GM21529 (cell line): ENCODE measurements at regions not wholly inside any gene's neighbourhood (a gene's known extent, or its start where the extent isn't known, plus 50 kb on each side); places are given as distances from the start of the nearest gene placed in this dataset.
"Not testable (repeated sequence)": the region's sequence is repeated elsewhere in the genome, so short reads cannot be mapped to it uniquely, and the experiment has no call there.

Source experiments
- ATAC-seq: cut with Tn5 transposase; IDR thresholded peaks from one replicate; pipeline ENCODE4 v1.9.1; 2021; ENCODE audit not compliant: unreplicated experiment

GRCh38 chr5:112026879-112027278 is 269.9 kb upstream of the NREP start:
- not testable (repeated sequence) for ATAC-seq

GRCh38 chr5:112025757-112026156 is 268.8 kb upstream of the NREP start:
- ATAC-seq, result peak; percentile 78

- ATAC-seq, result no peak
Observed at GRCh38 chr5:112024769-112025168, 267.8 kb upstream of the NREP start.

GRCh38 chr5:112024221-112024620 is 267.2 kb upstream of the NREP start:
- no peak for ATAC-seq

GRCh38 chr5:112023766-112024165 is 266.8 kb upstream of the NREP start:
- ATAC-seq, result no peak

GRCh38 chr5:112018846-112019245 is 261.9 kb upstream of the NREP start:
- ATAC-seq, result no peak

GRCh38 chr5:112016980-112017379 is 260.0 kb upstream of the NREP start:
- no peak for ATAC-seq

- ATAC-seq, result no peak
Observed at GRCh38 chr5:112014783-112015395, 257.9 kb upstream of the NREP start.

GRCh38 chr5:112013660-112014059 is 256.7 kb upstream of the NREP start:
- no peak for ATAC-seq

GRCh38 chr5:112012104-112012503 is 255.1 kb upstream of the NREP start:
- no peak for ATAC-seq

- ATAC-seq, result no peak
Observed at GRCh38 chr5:112010475-112010874, 253.5 kb upstream of the NREP start.

- no peak for ATAC-seq
Observed at GRCh38 chr5:112006721-112007120, 249.7 kb upstream of the NREP start.

GRCh38 chr5:112005623-112005930 is 248.6 kb upstream of the NREP start:
- no peak for ATAC-seq

- ATAC-seq, result peak; percentile 89
Observed at GRCh38 chr5:112004867-112005622, 248.1 kb upstream of the NREP start.

- ATAC-seq, result no peak
Observed at GRCh38 chr5:112002376-112002775, 245.4 kb upstream of the NREP start.

GRCh38 chr5:111999286-111999685 is 242.3 kb upstream of the NREP start:
- ATAC-seq, result no peak

GRCh38 chr5:111998871-111999270 is 241.9 kb upstream of the NREP start:
- ATAC-seq, result no peak

GRCh38 chr5:111997711-111998110 is 240.7 kb upstream of the NREP start:
- ATAC-seq, result no peak

- ATAC-seq, result no peak
Observed at GRCh38 chr5:111997308-111997707, 240.3 kb upstream of the NREP start.

- no peak for ATAC-seq
Observed at GRCh38 chr5:111996574-111996973, 239.6 kb upstream of the NREP start.

GRCh38 chr5:111995701-111996100 is 238.7 kb upstream of the NREP start:
- no peak for ATAC-seq

- peak; percentile 65 for ATAC-seq
Observed at GRCh38 chr5:111993242-111993641, 236.2 kb upstream of the NREP start.

GRCh38 chr5:111984044-111984443 is 227.1 kb upstream of the NREP start:
- ATAC-seq, result peak; percentile 71
